GM18507 (cell line): ENCODE measurements at regions not wholly inside any gene's neighbourhood (a gene's known extent, or its start where the extent isn't known, plus 50 kb on each side); places are given as distances from the start of the nearest gene placed in this dataset.

Experiments
- DNase-seq: peaks from one replicate; pipeline ENCODE4 v3.0.0; 2011; ENCODE audit warnings: low read depth; ENCODE audit not compliant: insufficient read length; ENCODE audit errors: extremely low spot score
- FAIRE-seq: peaks from 2 replicates; lab custom pipeline; 2011; peaks lifted over from hg19 to GRCh38; lab: Jason Lieb, UNC

DNA sequence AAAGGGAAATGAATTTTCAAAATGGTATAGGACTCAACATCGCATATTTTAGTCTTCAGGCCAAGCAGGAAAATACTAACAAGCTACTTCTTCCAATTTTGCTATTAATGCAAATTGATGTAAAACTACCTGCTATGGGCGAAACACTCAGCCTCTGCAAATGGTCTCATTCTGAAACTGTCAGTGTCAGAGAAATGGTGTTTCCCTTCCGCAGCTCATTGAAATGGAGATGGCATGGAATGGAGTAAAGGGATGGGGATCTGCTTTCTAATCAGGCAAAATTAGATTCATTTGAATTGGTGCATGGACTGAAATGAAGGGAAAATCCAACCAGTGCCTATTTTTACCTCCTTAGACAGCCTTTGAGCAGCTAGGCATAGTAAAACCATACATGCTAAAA lies 80.4 kb upstream of the EEA1 start:
- peak; percentile 83 for FAIRE-seq

DNA sequence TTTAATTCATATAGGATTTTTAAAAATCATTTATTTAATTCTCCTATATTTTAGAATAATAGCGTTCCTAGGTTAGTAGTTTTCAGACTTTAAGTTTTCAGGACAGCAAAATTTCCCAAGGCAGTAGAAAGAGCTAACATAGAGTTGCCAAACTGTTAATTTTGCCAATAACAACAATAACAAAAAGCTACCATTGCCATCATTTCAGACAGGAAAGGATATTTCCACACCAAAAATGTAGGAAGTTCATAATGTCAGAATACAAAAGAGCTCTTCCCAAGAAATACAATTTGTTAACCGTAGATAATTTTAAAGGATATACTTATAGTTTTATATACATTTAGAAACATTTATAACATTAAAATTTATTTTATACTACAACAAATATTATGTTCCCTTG lies 81.4 kb upstream of the EEA1 start:
- DNase-seq (no peak), FAIRE-seq (no peak)

More for the DNA sequence above, 80.4 kb upstream of the EEA1 start:
- DNase-seq = no peak

DNA sequence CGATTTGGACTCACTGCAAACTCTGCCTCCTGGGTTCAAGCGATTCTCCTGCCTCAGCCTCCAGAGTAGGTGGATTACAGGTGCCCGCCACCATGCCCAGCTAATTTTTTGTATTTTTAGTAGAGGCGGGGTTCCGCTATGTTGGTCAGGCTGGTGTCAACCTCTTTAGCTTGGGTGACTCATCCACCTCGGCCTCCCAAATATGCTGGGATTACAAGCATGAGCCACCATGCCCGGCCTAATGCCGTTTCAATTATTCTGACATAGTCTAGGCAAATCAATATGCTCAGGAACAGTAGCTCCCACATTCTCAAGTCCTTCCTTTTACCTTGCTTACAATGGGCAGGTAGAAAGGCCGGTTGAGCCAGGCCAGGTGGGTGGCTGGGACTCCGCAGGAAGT lies 82.0 kb upstream of the EEA1 start:
- FAIRE-seq (no peak), DNase-seq (no peak)

DNA sequence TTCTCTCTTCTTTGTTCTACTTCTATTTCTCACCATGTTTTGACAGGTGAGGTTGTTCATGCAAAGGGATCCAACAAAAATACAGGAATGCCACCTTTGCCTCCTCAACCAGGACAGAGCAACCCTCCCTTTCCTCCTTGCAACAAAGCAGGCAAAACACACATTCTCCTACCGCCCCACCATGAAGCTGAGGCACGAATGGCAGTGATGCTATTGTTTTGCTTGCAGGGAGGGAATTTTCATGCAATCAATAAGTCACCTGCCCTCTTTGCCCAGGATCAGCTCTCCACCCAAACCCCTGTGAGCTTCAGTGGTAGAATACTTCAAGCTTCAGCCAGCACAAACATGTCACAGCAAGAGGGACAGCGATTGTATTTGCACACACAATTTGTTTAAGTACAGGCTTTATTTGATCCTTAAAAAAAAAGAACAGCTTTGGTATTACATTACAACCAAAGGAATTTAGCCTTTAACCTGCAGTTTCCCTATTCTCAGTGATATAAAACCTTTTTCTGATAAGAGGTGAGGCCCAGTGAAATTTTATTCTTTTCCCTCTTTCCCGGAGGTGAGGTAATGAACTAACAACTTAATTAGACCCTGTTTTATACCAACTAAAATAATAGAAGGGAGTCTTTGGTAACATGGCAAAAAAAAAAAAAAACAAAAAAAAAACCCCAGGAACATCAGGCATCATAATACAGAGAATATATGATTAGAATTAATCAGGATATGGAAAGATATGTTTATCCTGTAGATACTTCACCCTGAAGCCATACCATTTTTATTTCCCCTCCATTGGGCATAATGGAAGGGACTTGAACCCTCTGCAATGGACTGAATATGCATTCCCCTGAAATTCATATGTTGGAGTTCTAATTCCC lies 87.0 kb upstream of the EEA1 start:
- DNase-seq = no peak
- no peak for FAIRE-seq

DNA sequence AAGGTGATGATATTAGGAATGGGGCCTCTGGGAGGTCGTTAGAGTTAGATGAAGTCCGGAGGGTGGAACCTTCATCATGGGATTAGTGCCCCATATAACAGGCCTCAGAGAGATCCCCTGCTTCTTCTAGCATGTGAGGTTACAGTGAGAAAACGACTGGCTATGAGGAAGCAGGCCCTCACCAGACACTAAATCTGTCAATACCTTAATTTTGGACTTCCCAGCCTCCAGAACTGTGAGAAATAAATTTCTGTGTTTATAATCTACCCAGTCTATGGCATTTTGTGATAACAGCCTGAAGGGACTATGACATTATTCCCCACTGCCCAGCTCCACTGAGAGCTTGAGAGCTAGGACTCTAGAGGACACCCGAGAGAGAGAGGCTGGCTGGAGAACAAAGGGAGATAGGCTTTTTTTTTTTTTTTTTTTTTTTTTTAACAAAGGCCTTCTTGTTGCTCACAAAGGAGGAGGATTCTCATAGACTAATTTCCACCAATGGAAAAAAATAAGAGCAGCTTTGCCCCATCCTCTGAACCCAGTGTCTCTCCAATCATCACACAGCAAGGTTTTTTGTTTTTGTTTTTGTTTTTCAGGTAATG lies 87.8 kb upstream of the EEA1 start:
- no peak for DNase-seq
- no peak for FAIRE-seq

DNA sequence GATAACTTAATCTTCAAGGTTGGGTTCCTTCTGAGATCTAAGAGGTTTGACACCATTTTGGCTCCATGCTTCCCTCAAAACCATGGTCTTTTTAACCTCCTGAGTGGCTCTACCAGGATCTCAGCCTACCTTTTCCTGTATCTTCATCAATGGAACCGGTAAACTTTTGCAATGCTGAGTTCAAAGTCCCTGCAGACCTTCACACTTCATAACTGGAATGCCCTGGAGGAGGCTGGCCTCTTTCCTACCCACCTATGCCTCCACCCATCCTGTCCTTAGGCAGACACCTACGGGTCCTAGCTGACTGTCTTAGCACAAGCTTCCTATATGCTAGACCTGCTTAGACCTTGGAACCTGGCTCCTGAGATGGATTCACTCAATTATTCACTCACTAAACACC lies 89.5 kb upstream of the EEA1 start:
- DNase-seq (no peak), FAIRE-seq (no peak)

DNA sequence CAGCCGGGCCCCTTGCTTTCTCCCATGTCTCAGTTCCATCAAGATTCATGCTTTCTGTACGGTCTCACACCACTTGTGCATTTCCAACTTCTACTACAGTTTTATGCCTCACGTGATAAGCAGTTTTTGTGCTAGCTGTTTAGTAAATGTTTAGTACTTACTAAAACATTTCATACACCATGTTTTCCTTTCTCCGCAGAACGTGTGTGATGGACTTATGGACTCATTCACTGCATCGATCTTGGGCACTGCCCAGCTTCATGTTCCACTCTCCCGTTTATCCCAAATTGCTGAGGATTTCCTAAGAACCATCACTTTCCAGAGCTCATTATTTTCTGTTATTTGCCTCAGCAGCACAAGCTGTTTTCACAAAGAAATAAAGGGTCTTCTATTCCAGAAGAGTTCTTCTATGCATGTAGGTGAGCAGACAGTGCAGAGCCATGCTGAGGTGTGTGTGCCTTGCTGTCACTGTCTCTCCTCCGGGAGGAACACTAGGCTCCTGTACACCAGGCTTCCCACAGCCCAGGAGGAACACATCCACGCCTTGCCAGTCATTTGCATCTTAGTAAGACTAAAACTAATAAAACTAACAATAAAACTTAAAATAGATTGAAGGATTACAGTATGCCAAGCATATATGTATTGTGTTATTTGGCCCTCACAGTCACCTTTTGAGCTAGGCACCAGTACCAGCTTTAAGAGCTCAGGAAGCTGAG lies 90.3 kb upstream of the EEA1 start:
- DNase-seq = no peak
- FAIRE-seq = no peak

DNA sequence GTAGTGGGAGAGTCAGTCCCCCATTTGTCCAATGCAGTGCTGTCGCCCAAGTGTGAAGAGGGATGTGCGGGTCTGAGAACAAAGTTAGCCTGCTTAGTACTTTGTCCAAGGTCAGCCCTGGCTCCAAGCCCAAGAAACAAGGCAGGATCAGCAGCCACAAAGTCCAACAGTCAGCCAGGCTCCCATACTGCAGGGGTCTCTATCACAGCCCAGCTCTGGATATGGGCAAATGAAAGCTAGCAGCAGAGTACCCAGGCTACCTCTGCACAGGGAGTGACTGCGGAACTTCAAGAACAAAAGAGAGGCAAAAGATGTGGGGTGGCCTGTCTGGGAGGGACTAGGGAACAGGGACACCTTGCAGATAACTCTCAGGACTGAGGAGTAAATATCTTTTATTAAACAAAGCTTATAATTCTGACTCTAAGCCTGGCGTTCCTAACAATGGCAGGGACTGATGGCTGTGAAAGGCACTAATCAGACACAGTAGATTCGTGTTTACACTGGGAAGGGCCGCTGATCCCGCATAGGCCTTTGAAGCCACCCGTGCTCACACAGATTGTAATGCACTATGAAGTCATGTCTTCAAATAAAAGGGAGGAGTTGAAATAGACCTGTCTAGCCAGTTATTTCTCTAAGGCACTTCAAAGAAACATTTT lies 91.0 kb upstream of the EEA1 start:
- no peak for FAIRE-seq
- no peak for DNase-seq

DNA sequence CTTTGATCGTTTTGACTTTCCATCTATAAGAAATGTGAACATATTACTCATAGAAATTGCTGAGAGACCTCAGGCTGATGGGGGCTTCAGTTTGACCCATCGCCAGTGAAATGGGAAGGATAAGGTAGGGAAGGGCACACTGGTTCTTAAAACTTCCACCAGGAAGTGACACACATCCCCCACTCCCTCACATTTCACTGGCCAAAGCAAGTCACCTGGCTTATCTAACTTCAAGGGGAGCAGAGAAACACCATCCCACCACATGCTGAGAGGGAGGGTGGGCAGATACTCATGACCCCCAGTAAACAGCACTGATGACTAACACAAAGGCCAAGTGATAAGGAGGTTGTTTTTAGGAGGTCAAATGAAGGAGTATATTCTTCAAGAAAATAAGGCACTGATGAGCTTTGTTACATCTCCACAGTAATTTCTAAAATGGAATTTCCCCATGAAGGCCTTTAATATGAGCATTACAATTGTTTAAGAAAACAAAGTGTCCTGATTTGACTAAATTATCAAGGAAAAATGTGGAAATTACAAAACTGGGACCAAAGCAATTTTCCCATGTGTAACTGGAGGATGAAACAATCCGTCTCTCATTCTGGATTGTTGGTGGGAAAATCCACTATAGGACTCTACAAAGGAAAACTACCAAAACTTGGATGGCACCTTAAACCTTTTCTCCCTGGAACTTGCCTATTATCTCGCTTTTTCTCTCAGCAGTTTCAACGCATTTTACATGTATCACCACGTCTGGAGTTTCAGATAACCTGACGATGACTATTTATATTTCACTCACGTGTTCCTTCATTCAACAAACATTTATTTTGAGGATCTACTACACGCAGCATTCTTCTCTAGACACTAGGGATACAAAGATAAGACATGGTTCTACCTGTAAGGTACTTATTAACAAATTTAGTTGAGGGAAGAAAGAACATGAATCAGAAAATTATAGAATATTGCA lies 91.8 kb upstream of the EEA1 start:
- no peak for FAIRE-seq
- no peak for DNase-seq

DNA sequence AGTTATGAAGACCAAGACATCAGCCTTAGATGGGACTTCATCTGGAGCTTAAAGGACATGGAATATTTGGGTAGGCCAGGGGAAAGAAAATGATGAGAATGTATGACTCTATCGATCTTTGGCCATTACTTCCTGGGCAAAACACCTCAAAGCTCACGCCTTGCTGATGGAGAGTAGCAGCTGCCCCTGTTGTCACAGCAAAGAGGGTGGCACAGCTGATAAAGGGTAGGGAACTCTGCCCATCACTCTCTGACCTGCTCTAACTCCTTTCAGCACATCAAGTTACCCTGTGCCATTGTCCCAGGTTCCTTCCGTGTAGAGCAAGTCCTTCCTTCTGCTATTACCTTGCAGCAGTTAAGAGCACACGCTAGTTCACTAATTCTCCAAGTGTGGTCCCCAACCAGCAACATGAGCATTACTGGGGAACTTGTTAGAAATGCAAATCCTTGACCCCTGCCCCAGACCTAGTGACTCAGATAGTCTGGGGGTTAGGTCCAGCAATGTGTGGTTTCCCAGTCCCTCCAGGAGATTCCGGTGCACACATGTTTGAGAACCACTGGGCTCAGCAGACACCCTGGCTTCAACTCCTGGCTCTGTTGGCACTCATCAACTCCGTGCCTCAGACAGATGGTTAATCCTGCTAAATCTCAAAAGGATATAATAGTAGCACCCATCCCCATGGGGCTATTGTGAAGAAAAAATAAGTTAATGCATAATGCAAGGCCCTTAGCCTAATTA lies 93.7 kb upstream of the EEA1 start:
- no peak for DNase-seq
- FAIRE-seq = no peak

DNA sequence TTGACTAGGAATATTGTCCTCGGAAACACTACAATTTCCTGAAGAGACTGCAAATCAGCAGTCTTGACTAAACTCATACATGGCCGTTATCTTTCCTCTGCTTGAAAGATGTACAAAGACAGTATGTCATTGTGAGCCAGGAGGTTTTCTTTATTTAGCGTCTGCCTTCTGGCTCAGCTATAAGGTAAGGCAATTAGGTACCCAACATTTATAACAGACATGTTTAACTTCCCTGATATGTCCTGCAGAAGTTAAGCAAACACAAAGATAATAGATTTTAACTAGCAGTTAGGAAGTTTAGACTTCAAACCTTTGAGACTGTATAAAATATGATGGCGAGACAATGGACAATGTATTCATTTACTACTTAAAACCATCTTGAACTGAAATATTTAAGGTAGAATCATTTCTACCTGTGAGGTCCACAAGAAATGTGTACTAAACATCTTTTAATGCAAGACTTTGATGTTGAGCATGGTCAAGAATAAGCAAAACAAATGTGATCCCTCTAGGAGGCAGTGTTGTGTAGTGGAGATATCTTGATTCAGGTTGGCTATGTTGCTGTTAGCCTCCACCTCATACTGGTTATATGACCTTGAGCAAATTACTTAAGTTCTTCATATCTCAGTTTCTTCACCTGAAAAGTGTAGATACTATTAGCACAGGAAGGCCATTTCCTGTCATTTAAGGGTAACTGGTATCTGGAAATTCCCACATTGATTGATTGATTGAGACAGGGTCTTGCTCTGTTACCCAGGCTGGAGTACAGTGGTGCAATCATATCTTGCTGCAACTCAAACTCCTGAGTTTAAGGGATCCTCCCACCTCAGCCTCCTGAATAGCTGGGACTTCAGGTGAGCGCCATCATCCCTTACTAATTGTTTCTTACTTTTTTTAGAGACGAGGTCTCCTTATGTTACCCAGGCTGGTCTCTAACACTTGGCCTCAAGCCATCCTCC lies 96.3 kb upstream of the EEA1 start:
- DNase-seq (peak; percentile 22), FAIRE-seq (peak; percentile 86)

DNA sequence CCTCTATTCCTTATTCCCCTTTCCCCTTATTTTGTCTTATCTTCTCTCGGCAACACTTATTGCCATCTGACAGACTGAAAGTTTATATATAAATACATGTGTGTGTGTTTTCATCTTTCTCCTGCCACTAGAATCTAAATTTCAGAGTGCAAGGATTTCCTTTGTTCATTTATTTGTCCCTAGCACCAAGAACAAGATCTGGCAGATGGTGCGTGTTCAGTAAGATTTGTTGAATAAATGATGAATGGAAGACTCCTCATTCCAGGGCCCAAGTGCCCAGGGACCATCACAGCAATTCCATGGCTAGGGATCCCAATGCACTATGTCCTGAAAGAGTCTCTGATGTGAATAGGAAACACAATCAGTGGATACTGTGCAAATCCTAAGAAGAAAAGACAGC lies 97.9 kb upstream of the EEA1 start:
- DNase-seq = no peak
- no peak for FAIRE-seq

DNA sequence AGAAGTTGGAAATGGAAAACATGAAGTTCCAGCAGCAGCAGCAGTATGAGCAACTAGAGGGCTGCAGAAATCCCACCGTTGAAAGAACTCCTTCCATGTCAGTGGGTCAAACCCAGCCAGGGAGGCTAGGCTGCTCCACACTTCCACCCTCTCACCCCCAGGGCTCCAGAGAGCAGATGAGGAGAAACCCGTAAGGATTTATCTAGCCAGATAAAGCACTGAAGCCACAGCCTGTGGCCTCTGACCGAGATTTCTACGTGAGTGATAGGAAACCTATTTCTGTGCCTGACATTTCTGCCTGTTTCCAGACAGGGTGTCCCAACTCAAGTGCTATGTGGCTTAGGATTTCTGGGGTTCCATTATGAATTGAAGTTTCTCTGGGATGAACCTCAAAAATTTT lies 100.0 kb upstream of the EEA1 start:
- no peak for DNase-seq
- FAIRE-seq = no peak

DNA sequence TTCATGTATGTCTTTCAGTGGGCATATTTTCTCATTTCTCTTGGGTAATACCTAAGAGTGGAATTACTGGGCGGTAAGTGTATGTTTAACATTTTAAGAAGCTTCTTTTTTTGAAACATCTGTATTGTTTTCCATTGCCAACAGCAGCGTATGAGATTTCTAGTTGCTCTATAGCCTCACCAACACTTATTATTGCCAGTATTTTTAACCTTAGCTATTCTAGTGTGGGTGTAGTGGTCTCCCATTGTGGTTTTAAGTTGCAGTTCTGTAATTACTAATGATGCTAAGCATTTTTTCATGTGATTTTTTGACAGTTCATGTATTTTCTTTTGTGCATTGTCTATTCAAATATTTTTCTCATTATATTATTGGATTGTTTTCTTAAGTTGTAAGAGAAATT lies 101.9 kb upstream of the EEA1 start:
- no peak for FAIRE-seq

DNA sequence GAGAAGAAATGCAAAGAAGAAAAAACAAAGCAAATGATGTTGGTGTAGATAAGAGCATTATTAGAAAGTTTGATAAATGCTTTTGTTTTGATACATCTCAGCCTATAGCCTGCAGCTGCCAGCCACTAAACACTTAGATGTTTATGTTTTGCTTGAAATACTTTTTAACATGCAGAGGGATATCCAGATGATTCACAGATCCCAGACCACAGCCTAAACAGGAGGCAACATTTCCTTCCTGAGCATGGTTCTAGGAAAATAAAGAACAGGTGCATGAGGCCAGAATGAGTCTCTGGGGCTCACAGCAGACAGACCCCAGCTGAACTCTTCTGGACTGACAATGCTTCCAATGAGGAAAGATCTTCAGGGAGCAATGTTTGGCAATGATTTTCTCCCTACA lies 103.7 kb upstream of the EEA1 start:
- no peak for FAIRE-seq
- DNase-seq = no peak

More for the DNA sequence above, 101.9 kb upstream of the EEA1 start:
- no peak for DNase-seq

DNA sequence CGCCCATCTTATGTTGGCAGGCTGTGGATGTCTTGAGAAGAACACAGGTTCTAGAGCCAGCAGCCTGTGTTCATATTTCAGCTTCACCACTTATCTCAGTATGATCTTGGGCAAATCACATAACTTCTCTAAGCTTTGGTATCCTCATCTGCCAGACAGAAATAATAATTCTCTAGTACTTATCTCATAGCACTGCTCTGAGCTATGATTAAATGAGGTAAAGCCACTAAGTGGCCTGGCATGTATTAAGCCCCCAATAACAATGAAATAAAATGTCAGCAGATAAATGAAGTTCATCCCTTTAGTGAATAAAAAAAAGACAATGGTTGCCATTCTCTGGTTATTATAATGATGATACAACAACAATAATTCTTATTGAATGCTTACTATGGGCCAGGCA lies 104.9 kb upstream of the EEA1 start:
- FAIRE-seq = no peak
- no peak for DNase-seq

DNA sequence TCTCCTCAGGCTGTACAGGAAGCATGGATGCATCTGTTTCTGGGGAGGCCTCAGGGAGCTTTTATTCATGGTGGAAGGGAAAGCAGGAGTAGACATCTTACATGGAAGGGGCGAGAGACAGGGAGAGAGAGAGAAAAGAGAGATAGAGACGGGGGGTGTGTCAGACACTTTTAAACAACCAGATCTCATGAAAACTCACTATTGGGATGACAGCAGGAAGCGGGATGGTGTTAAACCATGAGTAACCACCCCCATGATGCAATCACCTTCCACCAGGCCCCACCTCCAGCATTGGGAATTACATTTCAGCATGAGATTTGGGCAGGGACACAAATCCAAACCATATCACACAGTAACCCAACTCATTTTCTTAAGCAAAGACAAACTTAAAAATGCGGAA lies 110.0 kb upstream of the EEA1 start:
- FAIRE-seq (no peak), DNase-seq (no peak)
